H1 (cell line): ENCODE measurements at regions not wholly inside any gene's neighbourhood (a gene's known extent, or its start where the extent isn't known, plus 50 kb on each side); places are given as distances from the start of the nearest gene placed in this dataset.

Experiments used
- CTCF ChIA-PET: fragments of 300-600 bp; sonication (Branson Sonifier 250); formaldehyde crosslinking; loops from one replicate; lab custom pipeline; 2021; ENCODE audit not compliant: partially characterized antibody; lab: Charles Lee
- POLR2A ChIA-PET: fragments of 300-600 bp; sonication (Branson Sonifier 250); formaldehyde crosslinking; loops from one replicate; lab custom pipeline; 2021; ENCODE audit warnings: inconsistent platforms; ENCODE audit not compliant: partially characterized antibody; lab: Charles Lee
- DNase-seq, 2 experiments: peaks; one replicate each; pipeline versions ENCODE4 v3.0.0 to v3.0.0-alpha.2; 2010 to 2022; ENCODE audit warnings: low spot score in 2 of 2, low read depth in 1 of 2, mixed read lengths in 1 of 2
- FAIRE-seq: peaks from 2 replicates; lab custom pipeline; 2011; peaks lifted over from hg19 to GRCh38; lab: Jason Lieb, UNC
- H2AFZ ChIP-seq: 2 replicates; pipeline ENCODE4 v1.8.1; 2012; ENCODE audit warnings: low read length, inconsistent platforms
- H2AK5ac ChIP-seq: 2 replicates; pipeline ENCODE4 v1.6.1; 2013; ENCODE audit warnings: low read depth, low read length
- H2BK120ac ChIP-seq: replicated peaks from 2 replicates; pipeline ENCODE3; 2013; ENCODE audit warnings: low read depth, low read length, inconsistent platforms
- H2BK12ac ChIP-seq: 2 replicates; pipeline ENCODE4 v1.6.1; 2013; ENCODE audit warnings: low read depth, low read length
- H2BK15ac ChIP-seq: 2 replicates; pipeline ENCODE4 v1.6.1; 2013; ENCODE audit warnings: low read length
- H2BK20ac ChIP-seq: 2 replicates; pipeline ENCODE4 v1.6.1; 2013; ENCODE audit warnings: low read length
- H2BK5ac ChIP-seq: 2 replicates; pipeline ENCODE4 v1.6.1; 2013; ENCODE audit warnings: low read depth, low read length
- H3K14ac ChIP-seq: 2 replicates; pipeline ENCODE4 v1.6.1; 2013; ENCODE audit warnings: inconsistent platforms; ENCODE audit not compliant: insufficient read length
- H3K18ac ChIP-seq: 2 replicates; pipeline ENCODE4 v1.6.1; 2013; ENCODE audit warnings: low read length; ENCODE audit errors: extremely low read depth
- H3K23ac ChIP-seq: 2 replicates; pipeline ENCODE4 v1.6.1; 2013; ENCODE audit warnings: inconsistent platforms; ENCODE audit not compliant: insufficient read length
- H3K23me2 ChIP-seq: 2 replicates; pipeline ENCODE4 v1.6.1; 2013; ENCODE audit warnings: low read depth, low read length
- H3K27ac ChIP-seq: 2 replicates; pipeline ENCODE4 v1.6.1; 2011; ENCODE audit warnings: low read depth, low read length, inconsistent platforms
- H3K27me3 ChIP-seq, 4 experiments: replicated peaks in 1 of 4; 1 replicate in 1 of 4; 2 replicates in 3 of 4; pipeline versions ENCODE4 v1.6.1 to v1.8.1; 2011 to 2013; ENCODE audit warnings: low read length in 3 of 4, mild to moderate bottlenecking in 3 of 4, inconsistent platforms in 2 of 4, mixed read lengths in 2 of 4, moderate library complexity in 1 of 4; ENCODE audit not compliant: control insufficient read depth in 3 of 4, insufficient read depth in 3 of 4; ENCODE audit errors: extremely low read depth in 1 of 4
- H3K36me3 ChIP-seq, 4 experiments: 2 replicates each; pipeline versions ENCODE4 v1.6.1 to v1.8.1; 2011 to 2013; ENCODE audit warnings: mild to moderate bottlenecking in 4 of 4, low read length in 3 of 4, moderate library complexity in 2 of 4, control low read depth in 1 of 4, inconsistent platforms in 1 of 4; ENCODE audit not compliant: insufficient read depth in 4 of 4, control insufficient read depth in 2 of 4
- H3K4ac ChIP-seq: replicated peaks from 2 replicates; pipeline ENCODE3; 2013; ENCODE audit warnings: low read length, low read depth, mixed read lengths, inconsistent platforms; ENCODE audit not compliant: insufficient read length
- H3K4me1 ChIP-seq, 4 experiments: replicated peaks in 1 of 4; 1 replicate in 1 of 4; 2 replicates in 3 of 4; pipeline versions ENCODE4 v1.6.1 to v1.8.1; 2011 to 2013; ENCODE audit warnings: low read length in 3 of 4, inconsistent platforms in 2 of 4, mixed read lengths in 1 of 4; ENCODE audit not compliant: insufficient read depth in 4 of 4, control insufficient read depth in 3 of 4
- H3K4me2 ChIP-seq, 2 experiments: 2 replicates each; pipeline versions ENCODE4 v1.6.1 to v1.8.1; 2011 to 2013; ENCODE audit warnings: low read depth in 2 of 2, low read length in 2 of 2, control low read depth in 1 of 2, inconsistent platforms in 1 of 2, mild to moderate bottlenecking in 1 of 2; ENCODE audit not compliant: insufficient read depth in 1 of 2
- H3K4me3 ChIP-seq, 4 experiments: fragments of 200-600, 300-600 bp in 1 of 4; sonication (generic), shearing (Covaris generic), sonication (Bioruptor Twin) in 1 of 4; 2 replicates each; pipeline versions ENCODE4 v1.5.1 to v1.8.1; 2011 to 2016; ENCODE audit warnings: low read length in 4 of 4, low read depth in 3 of 4, control low read depth in 2 of 4, inconsistent platforms in 2 of 4, mild to moderate bottlenecking in 2 of 4, mixed read lengths in 1 of 4, moderate library complexity in 1 of 4; ENCODE audit not compliant: insufficient read depth in 2 of 4; ENCODE audit errors: extremely low read depth in 1 of 4
- H3K56ac ChIP-seq: replicated peaks from 2 replicates; pipeline ENCODE3; 2013; ENCODE audit warnings: low read depth, mild to moderate bottlenecking, mixed read lengths, low read length, inconsistent platforms; ENCODE audit not compliant: insufficient read length
- H3K79me1 ChIP-seq: 2 replicates; pipeline ENCODE4 v1.6.1; 2013; ENCODE audit warnings: low read depth, low read length, control low read depth
- H3K79me2 ChIP-seq, 2 experiments: 2 replicates each; pipeline versions ENCODE4 v1.6.1 to v1.8.1; 2012 to 2013; ENCODE audit warnings: low read length in 2 of 2, mild to moderate bottlenecking in 2 of 2, inconsistent platforms in 1 of 2; ENCODE audit not compliant: insufficient read depth in 2 of 2, control insufficient read depth in 1 of 2
- H3K9ac ChIP-seq, 4 experiments: replicated peaks in 1 of 4; 1 replicate in 1 of 4; 2 replicates in 3 of 4; pipeline versions ENCODE4 v1.6.1 to v1.8.1; 2011 to 2013; ENCODE audit warnings: low read depth in 3 of 4, low read length in 3 of 4, control low read depth in 2 of 4, mild to moderate bottlenecking in 2 of 4, moderate library complexity in 2 of 4, inconsistent platforms in 1 of 4; ENCODE audit errors: extremely low read depth in 1 of 4
- H3K9me3 ChIP-seq, 2 experiments: 2 replicates each; pipeline versions ENCODE4 v1.6.1 to v1.8.1; 2012 to 2013; ENCODE audit warnings: mild to moderate bottlenecking in 2 of 2, moderate library complexity in 2 of 2, control low read depth in 1 of 2, inconsistent platforms in 1 of 2, low read depth in 1 of 2, low read length in 1 of 2, mixed read lengths in 1 of 2; ENCODE audit not compliant: insufficient read depth in 2 of 2
- H4K20me1 ChIP-seq, 2 experiments: replicated peaks in 1 of 2; 2 replicates each; pipeline versions ENCODE3 to v1.8.1; 2011 to 2013; ENCODE audit warnings: inconsistent platforms in 2 of 2, low read length in 2 of 2, mild to moderate bottlenecking in 1 of 2; ENCODE audit not compliant: insufficient read depth in 2 of 2, control insufficient read depth in 1 of 2
- H4K5ac ChIP-seq: 2 replicates; pipeline ENCODE4 v1.6.1; 2013; ENCODE audit warnings: low read length, low read depth, mixed read lengths, inconsistent platforms; ENCODE audit not compliant: insufficient read length
- H4K8ac ChIP-seq: 2 replicates; pipeline ENCODE4 v1.8.0; 2013; ENCODE audit warnings: mild to moderate bottlenecking, moderate library complexity, low read length, inconsistent platforms; ENCODE audit not compliant: insufficient read depth; ENCODE audit errors: extremely low read depth
- H4K91ac ChIP-seq: replicated peaks from 2 replicates; pipeline ENCODE3; 2013; ENCODE audit warnings: low read length, mixed read lengths, inconsistent platforms; ENCODE audit not compliant: insufficient read length
- ASH2L ChIP-seq: fragments of 200-600, 300-600 bp; sonication (generic); IDR thresholded peaks from one replicate; pipeline ENCODE4 v1.7.1; 2017; ENCODE audit warnings: low read length
- BCL11A ChIP-seq, 2 experiments: IDR thresholded peaks; one replicate each; pipeline ENCODE4 v1.6.1; 2011; ENCODE audit warnings: low read depth in 2 of 2, low read length in 2 of 2, mild to moderate bottlenecking in 2 of 2
- CEBPB ChIP-seq: IDR thresholded peaks from 2 replicates; pipeline ENCODE4 v1.6.1; 2012; ENCODE audit warnings: low read depth, low read length
- HDAC6 ChIP-seq: IDR thresholded peaks from one replicate; pipeline ENCODE4 v1.7.1; 2012; ENCODE audit warnings: low read depth, mild to moderate bottlenecking, inconsistent platforms, low read length, moderate library complexity
- SAP30 ChIP-seq: fragments of 300-600 bp; sonication (generic); IDR thresholded peaks from 2 replicates; pipeline ENCODE4 v1.7.1; 2012; ENCODE audit warnings: low read length, moderate library complexity, mild to moderate bottlenecking, inconsistent platforms; ENCODE audit not compliant: insufficient read depth, insufficient replicate concordance
- WGBS, 2 experiments: shearing (Covaris generic) in 1 of 2; methylation state at CpG; one replicate each; pipeline versions ENCODE4 v1.1.6 to v1.1.7; 2013 to 2015; ENCODE audit warnings: low lambda C conversion rate in 2 of 2, mixed read lengths in 2 of 2, inconsistent platforms in 1 of 2, low coverage in 1 of 2, missing lambda C conversion rate in 1 of 2; ENCODE audit not compliant: insufficient replicate concordance in 2 of 2, insufficient coverage in 1 of 2, insufficient read length in 1 of 2; ENCODE audit errors: extremely low coverage in 1 of 2, missing lambda C conversion rate in 1 of 2; 5-methylcytosine and 5-hydroxymethylcytosine counted together

- CTCF ChIA-PET = interaction anchor here (1.2 kb wide), 1 partner anchor 11 kb away, joined by 4 read pairs; no protein-coding TSS in a partner anchor
Observed at GRCh38 chr16:62088731-62089410, 52.6 kb upstream of the CDH8 start.

More at GRCh38 chr16:62088731-62089410, 52.6 kb upstream of the CDH8 start:
- Histone ChIP-seq H2BK20ac (no peak overlapping the region), H2AK5ac (no peak overlapping the region), H3K4me1 (no peaks in the 10 kb centered on the region), H3K79me1 (no peaks in the 10 kb centered on the region), H4K20me1 (no peaks in the 10 kb centered on the region), H2BK5ac (no peak overlapping the region), H4K91ac (no peak overlapping the region), H3K36me3 (no peaks in the 10 kb centered on the region), H3K27me3 (no peaks in the 10 kb centered on the region), H2BK12ac (no peak overlapping the region), H3K4me2 (no peak overlapping the region), H2BK15ac (no peak overlapping the region), H2BK120ac (no peak overlapping the region), H3K4me3 (no peak overlapping the region), H3K23me2 (no peaks in the 10 kb centered on the region), H3K9me3 (no peaks in the 10 kb centered on the region), H3K79me2 (no peaks in the 10 kb centered on the region), H4K8ac (no peak overlapping the region), H3K4ac (no peak overlapping the region), H3K56ac (no peak overlapping the region), H3K14ac (no peak overlapping the region), H3K27ac (no peak overlapping the region), H2AFZ (no peak overlapping the region), H4K5ac (no peak overlapping the region), H3K18ac (no peak overlapping the region), H3K23ac (no peak overlapping the region), H3K9ac (no peak overlapping the region)
- DNase-seq (no peak), FAIRE-seq (no peak)
- POLR2A ChIA-PET = no interaction called here
- WGBS, 2 experiments = 84% methylated on average over 5 of the region's 5 CpGs; no CpG with 5 or more reads in 1 of the 2 experiments
- TF ChIP-seq ASH2L (no peak), HDAC6 (no peak), BCL11A (IDR thresholded peaks at IDR 0.05; ENCODE audit: low read depth in 2 of 2, low read length in 2 of 2) (no peak), CEBPB (no peak), SAP30 (no peak)
